ENCODE measurements at regions not wholly inside any gene's neighbourhood (a gene's known extent, or its start where the extent isn't known, plus 50 kb on each side); places are given as distances from the start of the nearest gene placed in this dataset.

DNA sequence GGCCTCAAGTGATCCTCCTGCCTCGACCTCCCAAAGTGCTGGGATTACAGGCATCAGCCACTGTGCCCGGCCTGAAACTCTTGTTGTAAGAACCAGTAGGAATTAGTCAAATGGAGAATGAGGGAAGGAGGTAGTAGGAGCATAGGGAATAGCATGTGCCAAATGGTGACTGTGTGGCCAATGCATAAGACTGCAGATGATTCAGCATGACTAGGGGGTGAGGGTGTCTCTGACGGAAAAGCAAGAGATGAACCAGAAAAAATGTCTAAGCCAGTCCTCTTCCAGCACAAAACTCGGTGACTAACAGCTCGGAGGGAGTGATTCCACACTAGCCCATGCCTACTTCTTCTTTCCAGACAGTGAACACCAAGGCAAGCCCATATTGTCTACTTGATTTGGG is 58.2 kb upstream of the DUSP21 start:
- Histone ChIP-seq H2AFZ (ENCODE audit: low read depth, low read length) (no peak overlapping the region), H4K91ac (ENCODE audit: low read length) (no peak overlapping the region), H2BK15ac (ENCODE audit: low read depth, poor library complexity, severe bottlenecking) (no peak overlapping the region), H3K27me3 (ENCODE audit: control insufficient read depth in 1 of 2, insufficient read depth in 1 of 2, low read length in 2 of 2) (no peaks in the 10 kb centered on the region), H2AK5ac (ENCODE audit: low read length, severe bottlenecking) (no peak overlapping the region), H2BK5ac (ENCODE audit: low read depth, low read length, poor library complexity, severe bottlenecking) (no peak overlapping the region), H3K23ac (ENCODE audit: low read length in 2 of 2) (no peak overlapping the region), H3K4me2 (ENCODE audit: low read length, poor library complexity, severe bottlenecking) (no peak overlapping the region), H4K8ac (ENCODE audit: low read length) (no peak overlapping the region), H3K36me3 (ENCODE audit: control insufficient read depth in 1 of 2, insufficient read depth in 2 of 2, low read depth in 1 of 2, low read length in 2 of 2) (no peaks in the 10 kb centered on the region), H3K9me3 (ENCODE audit: control insufficient read depth, low read length) (no peaks in the 10 kb centered on the region), H3K4ac (ENCODE audit: low read depth in 1 of 2, low read length in 2 of 2) (no peak overlapping the region), H3K9ac (ENCODE audit: low read length) (no peak overlapping the region), H3K4me3 (ENCODE audit: insufficient read depth in 1 of 2, low read depth in 1 of 2, low read length in 2 of 2) (no peak overlapping the region), H3K18ac (ENCODE audit: low read depth in 1 of 2, low read length in 2 of 2) (no peak overlapping the region), H3K14ac (ENCODE audit: low read length in 2 of 2) (no peak overlapping the region), H3K27ac (ENCODE audit: low read length, poor library complexity, severe bottlenecking) (no peak overlapping the region), H3K79me1 (replicated peaks; ENCODE audit: low read length, poor library complexity, severe bottlenecking) (no peaks in the 10 kb centered on the region), H2BK12ac (ENCODE audit: low read length in 2 of 2) (no peak overlapping the region), H3K4me1 (ENCODE audit: control insufficient read depth, insufficient read depth, low read depth, low read length) (no peaks in the 10 kb centered on the region), H2BK120ac (ENCODE audit: low read depth, low read length) (no peak overlapping the region)
- no peak for DNase-seq
- 67% methylated on average over 5 of the region's 5 CpGs for WGBS

DNA sequence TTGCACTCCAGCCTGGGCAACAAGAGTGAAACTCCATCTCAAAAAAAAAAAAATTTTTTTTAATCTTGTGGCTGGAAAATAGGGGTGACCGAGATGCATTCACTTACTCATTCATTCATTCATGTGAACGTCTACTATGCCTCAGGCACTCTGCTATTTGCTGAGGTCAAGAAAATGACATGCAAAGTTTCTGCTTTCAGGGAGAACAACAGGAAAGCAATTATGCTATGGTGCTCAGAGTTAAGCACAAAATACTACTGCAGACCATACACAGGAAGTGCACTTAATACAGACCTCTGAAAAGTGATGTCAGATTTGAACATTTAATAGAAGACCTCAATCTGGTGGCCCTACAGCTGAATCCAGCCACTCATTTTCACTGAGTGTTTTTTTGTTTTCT is 59.6 kb upstream of the DUSP21 start:
- Histone ChIP-seq H3K9me3 (ENCODE audit: control insufficient read depth, low read length) (no peaks in the 10 kb centered on the region), H3K36me3 (ENCODE audit: control insufficient read depth in 1 of 2, insufficient read depth in 2 of 2, low read depth in 1 of 2, low read length in 2 of 2) (no peaks in the 10 kb centered on the region), H3K4me1 (ENCODE audit: control insufficient read depth, insufficient read depth, low read depth, low read length) (no peaks in the 10 kb centered on the region), H3K79me1 (replicated peaks; ENCODE audit: low read length, poor library complexity, severe bottlenecking) (no peaks in the 10 kb centered on the region), H4K91ac (ENCODE audit: low read length) (no peak overlapping the region), H3K18ac (ENCODE audit: low read depth in 1 of 2, low read length in 2 of 2) (no peak overlapping the region), H2AK5ac (ENCODE audit: low read length, severe bottlenecking) (no peak overlapping the region), H2BK120ac (ENCODE audit: low read depth, low read length) (no peak overlapping the region), H3K9ac (ENCODE audit: low read length) (no peak overlapping the region), H4K8ac (ENCODE audit: low read length) (no peak overlapping the region), H3K4ac (ENCODE audit: low read depth in 1 of 2, low read length in 2 of 2) (no peak overlapping the region), H2BK12ac (ENCODE audit: low read length in 2 of 2) (no peak overlapping the region), H3K14ac (ENCODE audit: low read length in 2 of 2) (no peak overlapping the region), H2BK15ac (ENCODE audit: low read depth, poor library complexity, severe bottlenecking) (no peak overlapping the region), H2BK5ac (ENCODE audit: low read depth, low read length, poor library complexity, severe bottlenecking) (no peak overlapping the region), H3K4me2 (ENCODE audit: low read length, poor library complexity, severe bottlenecking) (no peak overlapping the region), H3K27me3 (ENCODE audit: control insufficient read depth in 1 of 2, insufficient read depth in 1 of 2, low read length in 2 of 2) (no peaks in the 10 kb centered on the region), H3K23ac (ENCODE audit: low read length in 2 of 2) (no peak overlapping the region), H3K27ac (ENCODE audit: low read length, poor library complexity, severe bottlenecking) (no peak overlapping the region), H3K4me3 (ENCODE audit: insufficient read depth in 1 of 2, low read depth in 1 of 2, low read length in 2 of 2) (no peak overlapping the region), H2AFZ (ENCODE audit: low read depth, low read length) (no peak overlapping the region)
- no peak for DNase-seq
- no CpG with 5 or more reads among the region's 2 CpGs for WGBS

DNA sequence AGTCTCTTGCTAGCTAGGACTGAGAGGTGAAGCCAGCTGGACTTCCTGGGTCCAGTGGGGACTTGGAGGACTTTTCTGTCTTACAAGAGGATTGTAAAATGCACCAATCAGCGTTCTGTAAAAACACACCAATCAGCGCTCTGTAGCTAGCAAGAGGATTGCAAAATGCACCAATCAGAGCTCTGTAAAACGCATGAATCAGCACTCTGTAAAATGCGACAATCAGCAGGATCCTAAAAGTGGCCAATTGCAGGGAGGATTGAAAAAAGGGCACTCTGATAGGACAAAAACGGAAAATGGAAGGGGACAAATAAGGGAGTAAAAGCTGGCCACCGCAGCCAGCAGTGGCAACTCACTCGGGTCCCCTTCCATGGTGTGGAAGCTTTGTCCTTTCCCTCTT is 65.6 kb upstream of the DUSP21 start:
- no peak overlapping the region for H3K27ac ChIP-seq (ENCODE audit: low read length, poor library complexity, severe bottlenecking)
- H3K14ac ChIP-seq (ENCODE audit: low read length in 2 of 2): no peak overlapping the region
- H4K91ac ChIP-seq (ENCODE audit: low read length): no peak overlapping the region
- no peaks in the 10 kb centered on the region for H3K27me3 ChIP-seq (ENCODE audit: control insufficient read depth in 1 of 2, insufficient read depth in 1 of 2, low read length in 2 of 2)
- no peak overlapping the region for H2BK5ac ChIP-seq (ENCODE audit: low read depth, low read length, poor library complexity, severe bottlenecking)
- no peak for DNase-seq
- H4K8ac ChIP-seq (ENCODE audit: low read length): no peak overlapping the region
- H3K9me3 ChIP-seq (ENCODE audit: control insufficient read depth, low read length): no peaks in the 10 kb centered on the region
- H3K36me3 ChIP-seq (ENCODE audit: control insufficient read depth in 1 of 2, insufficient read depth in 2 of 2, low read depth in 1 of 2, low read length in 2 of 2): no peaks in the 10 kb centered on the region
- no peak overlapping the region for H2BK120ac ChIP-seq (ENCODE audit: low read depth, low read length)
- no peak overlapping the region for H3K4me3 ChIP-seq (ENCODE audit: insufficient read depth in 1 of 2, low read depth in 1 of 2, low read length in 2 of 2)
- no peak overlapping the region for H3K18ac ChIP-seq (ENCODE audit: low read depth in 1 of 2, low read length in 2 of 2)
- no peak overlapping the region for H3K4me2 ChIP-seq (ENCODE audit: low read length, poor library complexity, severe bottlenecking)
- no peak overlapping the region for H3K9ac ChIP-seq (ENCODE audit: low read length)
- H3K79me1 ChIP-seq (replicated peaks; ENCODE audit: low read length, poor library complexity, severe bottlenecking): no peaks in the 10 kb centered on the region
- no peak overlapping the region for H2AK5ac ChIP-seq (ENCODE audit: low read length, severe bottlenecking)
- H3K23ac ChIP-seq (ENCODE audit: low read length in 2 of 2): no peak overlapping the region
- no peak overlapping the region for H3K4ac ChIP-seq (ENCODE audit: low read depth in 1 of 2, low read length in 2 of 2)
- H2BK12ac ChIP-seq (ENCODE audit: low read length in 2 of 2): no peak overlapping the region
- no peaks in the 10 kb centered on the region for H3K4me1 ChIP-seq (ENCODE audit: control insufficient read depth, insufficient read depth, low read depth, low read length)
- H2AFZ ChIP-seq (ENCODE audit: low read depth, low read length): no peak overlapping the region
- over 99% methylated on average over 6 of the region's 7 CpGs for WGBS
- H2BK15ac ChIP-seq (ENCODE audit: low read depth, poor library complexity, severe bottlenecking): no peak overlapping the region

DNA sequence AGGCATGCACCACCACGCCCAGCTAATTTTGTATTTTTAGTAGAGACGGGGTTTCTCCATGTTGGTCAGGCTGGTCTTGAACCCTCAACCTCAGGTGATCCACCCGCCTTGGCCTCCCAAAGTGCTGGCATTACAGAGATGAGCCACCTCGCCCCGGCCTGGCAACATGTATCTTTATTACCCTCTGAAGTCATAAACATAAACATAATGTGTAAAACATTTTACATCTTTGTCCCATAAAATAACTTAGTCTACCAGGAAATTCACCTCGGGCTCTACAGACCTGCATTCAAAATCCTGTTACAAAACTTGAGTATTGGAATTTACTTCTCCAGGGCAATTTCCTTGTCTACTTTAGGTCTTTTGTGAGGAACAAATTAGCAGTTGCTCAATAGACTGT is 68.1 kb upstream of the DUSP21 start:
- H2AK5ac ChIP-seq (ENCODE audit: low read length, severe bottlenecking): no peak overlapping the region
- no peak overlapping the region for H3K9ac ChIP-seq (ENCODE audit: low read length)
- no peak for DNase-seq
- no peaks in the 10 kb centered on the region for H3K36me3 ChIP-seq (ENCODE audit: control insufficient read depth in 1 of 2, insufficient read depth in 2 of 2, low read depth in 1 of 2, low read length in 2 of 2)
- H3K23ac ChIP-seq (ENCODE audit: low read length in 2 of 2): no peak overlapping the region
- H3K4me3 ChIP-seq (ENCODE audit: insufficient read depth in 1 of 2, low read depth in 1 of 2, low read length in 2 of 2): no peak overlapping the region
- H3K4me2 ChIP-seq (ENCODE audit: low read length, poor library complexity, severe bottlenecking): no peak overlapping the region
- no peaks in the 10 kb centered on the region for H3K4me1 ChIP-seq (ENCODE audit: control insufficient read depth, insufficient read depth, low read depth, low read length)
- no peak overlapping the region for H2AFZ ChIP-seq (ENCODE audit: low read depth, low read length)
- H3K27me3 ChIP-seq (ENCODE audit: control insufficient read depth in 1 of 2, insufficient read depth in 1 of 2, low read length in 2 of 2): peaks cover 0 to 6% of the 10 kb centered on the region in 2 experiments
- H3K14ac ChIP-seq (ENCODE audit: low read length in 2 of 2): no peak overlapping the region
- WGBS: 93% methylated on average over 6 of the region's 6 CpGs
- no peak overlapping the region for H2BK120ac ChIP-seq (ENCODE audit: low read depth, low read length)
- H3K27ac ChIP-seq (ENCODE audit: low read length, poor library complexity, severe bottlenecking): no peak overlapping the region
- no peak overlapping the region for H2BK5ac ChIP-seq (ENCODE audit: low read depth, low read length, poor library complexity, severe bottlenecking)
- no peak overlapping the region for H4K8ac ChIP-seq (ENCODE audit: low read length)
- no peak overlapping the region for H4K91ac ChIP-seq (ENCODE audit: low read length)
- H3K4ac ChIP-seq (ENCODE audit: low read depth in 1 of 2, low read length in 2 of 2): no peak overlapping the region
- no peak overlapping the region for H2BK12ac ChIP-seq (ENCODE audit: low read length in 2 of 2)
- no peaks in the 10 kb centered on the region for H3K79me1 ChIP-seq (replicated peaks; ENCODE audit: low read length, poor library complexity, severe bottlenecking)
- H3K9me3 ChIP-seq (ENCODE audit: control insufficient read depth, low read length): no peaks in the 10 kb centered on the region
- no peak overlapping the region for H3K18ac ChIP-seq (ENCODE audit: low read depth in 1 of 2, low read length in 2 of 2)
- H2BK15ac ChIP-seq (ENCODE audit: low read depth, poor library complexity, severe bottlenecking): no peak overlapping the region
